Activated T-helper 1 cell treated with anti-CD3 and anti-CD28 coated beads, Interleukin-12 subunit alpha, Interleukin-12 subunit beta, Interleukin-2, Interleukin-4 antibody, amounts not matched to agents 30 ng/mL and 10 ng/mL and 1 ng/mL, durations not matched to agents 14 hours and 24 hours and 36 hours (primary cell): ENCODE measurements at regions not wholly inside any gene's neighbourhood (a gene's known extent, or its start where the extent isn't known, plus 50 kb on each side); places are given as distances from the start of the nearest gene placed in this dataset.

Experiments used
- DNase-seq: peaks from one replicate; pipeline ENCODE4 v3.0.0; 2021; ENCODE audit warnings: low spot score
- H3K27ac Mint-ChIP-seq: one replicate; pipeline ENCODE4 v1.8.0; 2021; ENCODE audit warnings: mild to moderate bottlenecking, mixed read lengths
- H3K27me3 Mint-ChIP-seq: one replicate; pipeline ENCODE4 v1.8.0; 2022; ENCODE audit warnings: mild to moderate bottlenecking, moderate library complexity, mixed read lengths; ENCODE audit not compliant: insufficient read depth
- H3K36me3 Mint-ChIP-seq: one replicate; pipeline ENCODE4 v1.8.0; 2021; ENCODE audit warnings: low read depth, mixed read lengths
- H3K4me1 Mint-ChIP-seq: one replicate; pipeline ENCODE4 v1.8.0; 2021; ENCODE audit warnings: low read depth, mixed read lengths
- H3K4me3 Mint-ChIP-seq: one replicate; pipeline ENCODE4 v1.8.0; 2021; ENCODE audit warnings: mild to moderate bottlenecking, moderate library complexity, mixed read lengths
- H3K9me3 Mint-ChIP-seq: one replicate; pipeline ENCODE4 v1.8.0; 2021; ENCODE audit warnings: mixed read lengths
- intact Hi-C: fragments of 100-400 bp; cut with micrococcal nuclease; formaldehyde crosslinking; loops from one replicate; pipeline ENCODE4 v1.15.1; 2024

GRCh38 chr9:24488896-24489295 lies 56.8 kb downstream of the IZUMO3 start:
- Mint-ChIP-seq H3K9me3 (peaks cover 20% of the 10 kb centered on the region), H3K4me1 (no peaks in the 10 kb centered on the region), H3K4me3 (no peak overlapping the region), H3K36me3 (no peaks in the 10 kb centered on the region), H3K27ac (no peak overlapping the region), H3K27me3 (no peaks in the 10 kb centered on the region)
- DNase-seq, result no peak
- intact Hi-C loops, result no loop called here

GRCh38 chr9:24487946-24488345 lies 57.8 kb downstream of the IZUMO3 start:
- DNase-seq, result no peak
- Mint-ChIP-seq H3K36me3 (no peaks in the 10 kb centered on the region), H3K27me3 (no peaks in the 10 kb centered on the region), H3K9me3 (peaks cover 13% of the 10 kb centered on the region), H3K4me3 (no peak overlapping the region), H3K27ac (no peak overlapping the region), H3K4me1 (no peaks in the 10 kb centered on the region)
- intact Hi-C loops, result no loop called here

- intact Hi-C loops, result no loop called here
- Mint-ChIP-seq H3K9me3 (peaks cover 12% of the 10 kb centered on the region), H3K27ac (no peak overlapping the region), H3K4me3 (no peak overlapping the region), H3K36me3 (no peaks in the 10 kb centered on the region), H3K4me1 (no peaks in the 10 kb centered on the region), H3K27me3 (no peaks in the 10 kb centered on the region)
- no peak for DNase-seq
Measured at GRCh38 chr9:24487250-24487861, 58.3 kb downstream of the IZUMO3 start.

GRCh38 chr9:24479361-24480059 lies 66.2 kb downstream of the IZUMO3 start:
- H3K27me3 Mint-ChIP-seq, result no peaks in the 10 kb centered on the region
- H3K36me3 Mint-ChIP-seq, result no peaks in the 10 kb centered on the region
- no peak overlapping the region for H3K4me3 Mint-ChIP-seq
- no peak overlapping the region for H3K27ac Mint-ChIP-seq
- no peaks in the 10 kb centered on the region for H3K4me1 Mint-ChIP-seq
- peaks cover 9% of the 10 kb centered on the region for H3K9me3 Mint-ChIP-seq
- intact Hi-C loops, result no loop called here
- DNase-seq, result no peak

GRCh38 chr9:24464319-24464951 lies 81.3 kb downstream of the IZUMO3 start:
- H3K27me3 Mint-ChIP-seq, result no peaks in the 10 kb centered on the region
- no peaks in the 10 kb centered on the region for H3K4me1 Mint-ChIP-seq
- no peaks in the 10 kb centered on the region for H3K36me3 Mint-ChIP-seq
- intact Hi-C loops, result no loop called here
- no peak for DNase-seq
- no peak overlapping the region for H3K4me3 Mint-ChIP-seq
- peaks cover 17% of the 10 kb centered on the region for H3K9me3 Mint-ChIP-seq
- no peak overlapping the region for H3K27ac Mint-ChIP-seq

GRCh38 chr9:24462951-24463350 lies 82.7 kb downstream of the IZUMO3 start:
- no peaks in the 10 kb centered on the region for H3K4me1 Mint-ChIP-seq

GRCh38 chr9:24460781-24461180 lies 84.9 kb downstream of the IZUMO3 start:
- intact Hi-C loops, result no loop called here
- Mint-ChIP-seq H3K9me3 (peaks cover 10% of the 10 kb centered on the region), H3K27ac (no peak overlapping the region), H3K27me3 (no peaks in the 10 kb centered on the region), H3K4me1 (no peaks in the 10 kb centered on the region), H3K36me3 (no peaks in the 10 kb centered on the region), H3K4me3 (no peak overlapping the region)
- DNase-seq, result no peak

More at GRCh38 chr9:24462951-24463350, 82.7 kb downstream of the IZUMO3 start:
- Mint-ChIP-seq H3K4me3 (no peak overlapping the region), H3K27me3 (no peaks in the 10 kb centered on the region), H3K36me3 (no peaks in the 10 kb centered on the region), H3K27ac (no peak overlapping the region), H3K9me3 (peaks cover 12% of the 10 kb centered on the region)
- intact Hi-C loops, result no loop called here
- no peak for DNase-seq

GRCh38 chr9:24459953-24460352 lies 85.7 kb downstream of the IZUMO3 start:
- no peak for DNase-seq
- H3K9me3 Mint-ChIP-seq, result peaks cover 8% of the 10 kb centered on the region
- no peaks in the 10 kb centered on the region for H3K27me3 Mint-ChIP-seq
- H3K4me3 Mint-ChIP-seq, result no peak overlapping the region
- no peaks in the 10 kb centered on the region for H3K4me1 Mint-ChIP-seq
- no peak overlapping the region for H3K27ac Mint-ChIP-seq
- intact Hi-C loops, result no loop called here
- no peaks in the 10 kb centered on the region for H3K36me3 Mint-ChIP-seq

- no peaks in the 10 kb centered on the region for H3K36me3 Mint-ChIP-seq
- H3K4me1 Mint-ChIP-seq, result no peaks in the 10 kb centered on the region
- peaks cover 19% of the 10 kb centered on the region for H3K9me3 Mint-ChIP-seq
- H3K27ac Mint-ChIP-seq, result no peak overlapping the region
- no peak overlapping the region for H3K4me3 Mint-ChIP-seq
- intact Hi-C loops, result no loop called here
- no peaks in the 10 kb centered on the region for H3K27me3 Mint-ChIP-seq
- DNase-seq, result no peak
Measured at GRCh38 chr9:24451346-24451745, 94.4 kb downstream of the IZUMO3 start.

GRCh38 chr9:24449976-24450375 lies 95.7 kb downstream of the IZUMO3 start:
- no peaks in the 10 kb centered on the region for H3K36me3 Mint-ChIP-seq
- no peak for DNase-seq
- H3K27me3 Mint-ChIP-seq, result no peaks in the 10 kb centered on the region
- intact Hi-C loops, result no loop called here
- H3K4me3 Mint-ChIP-seq, result no peak overlapping the region
- H3K4me1 Mint-ChIP-seq, result no peaks in the 10 kb centered on the region
- H3K27ac Mint-ChIP-seq, result no peak overlapping the region
- peaks cover 22% of the 10 kb centered on the region for H3K9me3 Mint-ChIP-seq

- no peak for DNase-seq
- Mint-ChIP-seq H3K4me3 (no peak overlapping the region), H3K36me3 (no peaks in the 10 kb centered on the region), H3K27me3 (no peaks in the 10 kb centered on the region), H3K9me3 (peaks cover 17% of the 10 kb centered on the region), H3K27ac (no peak overlapping the region), H3K4me1 (no peaks in the 10 kb centered on the region)
- intact Hi-C loops, result no loop called here
Measured at GRCh38 chr9:24439456-24439855, 106.2 kb downstream of the IZUMO3 start.

- Mint-ChIP-seq H3K36me3 (no peaks in the 10 kb centered on the region), H3K27me3 (no peaks in the 10 kb centered on the region), H3K4me1 (no peaks in the 10 kb centered on the region), H3K27ac (no peak overlapping the region), H3K9me3 (peaks cover 13% of the 10 kb centered on the region), H3K4me3 (no peak overlapping the region)
- intact Hi-C loops, result no loop called here
- DNase-seq, result no peak
Measured at GRCh38 chr9:24438876-24439275, 106.8 kb downstream of the IZUMO3 start.

- DNase-seq, result no peak
- Mint-ChIP-seq H3K9me3 (peaks cover 14% of the 10 kb centered on the region), H3K27ac (no peak overlapping the region), H3K27me3 (no peaks in the 10 kb centered on the region), H3K36me3 (no peaks in the 10 kb centered on the region), H3K4me3 (no peak overlapping the region), H3K4me1 (no peaks in the 10 kb centered on the region)
- intact Hi-C loops, result no loop called here
Measured at GRCh38 chr9:24436761-24437160, 108.9 kb downstream of the IZUMO3 start.
